ENCODE measurements at regions not wholly inside any gene's neighbourhood (a gene's known extent, or its start where the extent isn't known, plus 50 kb on each side); places are given as distances from the start of the nearest gene placed in this dataset.

DNA sequence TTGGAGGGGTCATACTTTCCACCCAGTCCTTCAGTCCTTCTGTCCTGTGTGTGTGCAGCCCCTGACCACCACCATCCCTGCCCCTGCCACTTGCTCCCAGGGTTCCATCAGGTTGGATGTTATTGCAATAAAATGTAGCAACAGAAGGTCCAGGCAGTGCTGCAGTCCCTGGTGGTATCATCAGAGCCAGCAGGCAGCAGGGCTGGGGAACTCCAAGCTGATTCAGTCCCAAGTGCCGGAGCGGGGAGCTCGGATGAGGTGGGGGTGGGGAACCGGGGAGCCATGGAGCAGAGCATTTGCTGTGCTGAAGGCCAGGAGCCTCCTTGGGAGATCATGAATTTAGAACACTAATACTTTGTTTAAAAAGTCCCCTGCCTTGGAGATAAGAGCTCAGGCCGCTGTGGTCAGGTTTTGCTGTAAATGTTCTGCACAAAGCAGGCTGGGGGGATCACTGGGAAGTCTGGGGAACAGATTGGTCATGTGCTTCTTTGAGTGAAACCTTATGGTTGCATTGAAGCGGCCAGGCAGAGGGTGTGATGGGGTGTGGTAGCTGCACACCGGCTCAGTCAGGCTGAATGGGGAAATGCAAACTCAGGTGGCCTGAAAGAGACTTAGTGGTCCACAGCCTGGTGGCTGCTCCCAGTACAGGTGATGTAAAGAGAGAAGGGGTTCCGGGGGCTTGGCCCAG lies 225.9 kb downstream of the SEC14L1 start:
- DNase-seq: peak; percentile 65

DNA sequence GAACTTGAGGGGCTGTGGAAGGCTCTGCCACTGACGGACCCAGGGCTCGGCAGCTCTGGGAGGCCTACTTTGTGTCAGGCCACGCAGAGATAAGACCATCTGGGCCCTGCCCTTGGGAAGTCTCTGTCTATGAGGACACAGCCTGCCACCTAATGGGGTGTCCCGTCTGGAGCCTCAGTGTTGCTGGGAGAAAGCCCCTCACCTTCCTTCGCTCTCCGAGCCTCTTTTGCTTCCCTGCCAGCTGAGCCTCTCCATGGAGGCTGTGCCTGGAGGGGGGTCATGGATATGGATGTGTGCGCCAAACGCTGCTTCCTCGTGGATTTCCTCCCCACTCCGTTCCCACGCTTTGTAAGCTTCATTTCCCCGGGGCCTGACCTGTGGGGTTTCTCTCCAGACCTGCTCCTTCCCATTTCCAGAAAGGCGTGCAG lies 228.8 kb downstream of the SEC14L1 start:
- DNase-seq: no peak

DNA sequence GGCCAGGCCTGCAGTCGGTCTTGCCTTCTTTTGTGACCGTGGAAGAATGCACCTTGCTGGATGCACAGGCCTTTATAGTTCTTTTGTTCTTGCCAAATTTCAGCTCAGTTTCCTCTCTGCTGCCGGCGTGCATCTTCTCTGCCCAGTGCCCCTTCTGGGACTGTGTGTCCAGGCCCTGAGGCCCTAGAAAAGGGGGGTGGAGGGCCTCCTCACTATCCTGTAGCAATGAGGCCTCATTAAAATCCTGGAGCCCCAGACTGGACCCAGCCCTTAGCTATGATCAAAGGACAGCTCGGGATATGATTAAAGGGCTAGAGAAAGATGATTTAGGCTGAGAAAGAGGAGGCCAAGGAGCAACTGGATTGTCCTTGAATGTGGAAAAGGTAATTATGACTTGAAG lies 229.8 kb downstream of the SEC14L1 start:
- DNase-seq: no peak

GRCh38 chr17:77371117-77371887 lies 230.5 kb downstream of the SEC14L1 start:
- DNase-seq: peak; percentile 79

DNA sequence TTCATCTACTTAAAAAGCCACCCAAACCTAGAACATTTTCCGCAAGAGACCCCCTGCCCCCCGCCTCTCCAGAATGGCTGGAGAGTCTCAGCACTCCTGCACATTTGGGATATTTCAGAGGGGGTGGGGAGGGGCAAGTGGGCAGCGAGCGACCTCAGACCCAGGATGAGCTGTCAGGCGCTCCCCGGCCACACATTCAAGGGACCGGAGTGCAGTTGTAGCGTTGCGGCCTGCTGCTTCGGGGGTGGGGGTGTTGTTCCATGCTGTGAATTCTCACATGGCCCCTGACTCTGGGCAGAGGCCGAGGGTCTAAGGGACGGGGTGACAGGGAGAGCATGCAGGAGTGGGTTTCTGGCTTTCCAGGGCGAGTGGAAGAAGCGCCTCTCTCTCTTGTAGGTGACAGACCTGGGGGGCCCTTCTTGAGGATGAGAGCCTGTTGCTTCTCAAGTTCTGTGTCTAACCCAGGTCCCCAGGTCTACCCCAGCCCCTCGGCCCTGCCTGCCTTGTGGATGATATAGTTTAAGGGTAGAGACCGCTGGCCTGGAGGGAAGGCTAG lies 231.2 kb downstream of the SEC14L1 start:
- DNase-seq: no peak

DNA sequence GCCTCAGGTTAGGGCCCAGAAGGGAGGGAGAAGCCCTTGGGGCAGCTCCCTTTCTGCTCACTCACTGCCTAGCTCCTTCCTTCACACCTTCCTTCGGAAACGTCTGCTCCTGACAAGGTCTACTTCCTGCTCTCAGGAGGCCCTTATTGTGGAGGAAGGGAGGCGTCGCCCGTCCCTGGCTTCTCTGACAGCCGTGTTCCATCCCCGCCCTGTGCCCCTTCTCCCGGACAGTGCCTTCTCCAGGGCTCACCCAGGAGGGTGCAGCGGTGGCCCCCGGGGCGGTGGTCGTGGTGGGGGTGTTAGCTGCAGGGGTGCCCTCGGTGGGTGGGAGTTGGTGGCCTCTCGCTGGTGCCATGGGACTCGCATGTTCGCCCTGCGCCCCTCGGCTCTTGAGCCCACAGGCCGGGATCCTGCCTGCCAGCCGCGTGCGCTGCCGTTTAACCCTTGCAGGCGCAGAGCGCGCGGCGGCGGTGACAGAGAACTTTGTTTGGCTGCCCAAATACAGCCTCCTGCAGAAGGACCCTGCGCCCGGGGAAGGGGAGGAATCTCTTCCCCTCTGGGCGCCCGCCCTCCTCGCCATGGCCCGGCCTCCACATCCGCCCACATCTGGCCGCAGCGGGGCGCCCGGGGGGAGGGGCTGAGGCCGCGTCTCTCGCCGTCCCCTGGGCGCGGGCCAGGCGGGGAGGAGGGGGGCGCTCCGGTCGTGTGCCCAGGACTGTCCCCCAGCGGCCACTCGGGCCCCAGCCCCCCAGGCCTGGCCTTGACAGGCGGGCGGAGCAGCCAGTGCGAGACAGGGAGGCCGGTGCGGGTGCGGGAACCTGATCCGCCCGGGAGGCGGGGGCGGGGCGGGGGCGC lies 231.9 kb downstream of the SEC14L1 start:
- DNase-seq: peak; percentile 85

DNA sequence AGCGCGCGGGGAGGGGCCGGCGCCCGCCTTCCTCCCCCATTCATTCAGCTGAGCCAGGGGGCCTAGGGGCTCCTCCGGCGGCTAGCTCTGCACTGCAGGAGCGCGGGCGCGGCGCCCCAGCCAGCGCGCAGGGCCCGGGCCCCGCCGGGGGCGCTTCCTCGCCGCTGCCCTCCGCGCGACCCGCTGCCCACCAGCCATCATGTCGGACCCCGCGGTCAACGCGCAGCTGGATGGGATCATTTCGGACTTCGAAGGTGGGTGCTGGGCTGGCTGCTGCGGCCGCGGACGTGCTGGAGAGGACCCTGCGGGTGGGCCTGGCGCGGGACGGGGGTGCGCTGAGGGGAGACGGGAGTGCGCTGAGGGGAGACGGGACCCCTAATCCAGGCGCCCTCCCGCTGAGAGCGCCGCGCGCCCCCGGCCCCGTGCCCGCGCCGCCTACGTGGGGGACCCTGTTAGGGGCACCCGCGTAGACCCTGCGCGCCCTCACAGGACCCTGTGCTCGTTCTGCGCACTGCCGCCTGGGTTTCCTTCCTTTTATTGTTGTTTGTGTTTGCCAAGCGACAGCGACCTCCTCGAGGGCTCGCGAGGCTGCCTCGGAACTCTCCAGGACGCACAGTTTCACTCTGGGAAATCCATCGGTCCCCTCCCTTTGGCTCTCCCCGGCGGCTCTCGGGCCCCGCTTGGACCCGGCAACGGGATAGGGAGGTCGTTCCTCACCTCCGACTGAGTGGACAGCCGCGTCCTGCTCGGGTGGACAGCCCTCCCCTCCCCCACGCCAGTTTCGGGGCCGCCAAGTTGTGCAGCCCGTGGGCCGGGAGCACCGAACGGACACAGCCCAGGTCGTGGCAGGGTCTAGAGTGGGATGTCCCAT lies 232.8 kb downstream of the SEC14L1 start:
- no peak for DNase-seq

DNA sequence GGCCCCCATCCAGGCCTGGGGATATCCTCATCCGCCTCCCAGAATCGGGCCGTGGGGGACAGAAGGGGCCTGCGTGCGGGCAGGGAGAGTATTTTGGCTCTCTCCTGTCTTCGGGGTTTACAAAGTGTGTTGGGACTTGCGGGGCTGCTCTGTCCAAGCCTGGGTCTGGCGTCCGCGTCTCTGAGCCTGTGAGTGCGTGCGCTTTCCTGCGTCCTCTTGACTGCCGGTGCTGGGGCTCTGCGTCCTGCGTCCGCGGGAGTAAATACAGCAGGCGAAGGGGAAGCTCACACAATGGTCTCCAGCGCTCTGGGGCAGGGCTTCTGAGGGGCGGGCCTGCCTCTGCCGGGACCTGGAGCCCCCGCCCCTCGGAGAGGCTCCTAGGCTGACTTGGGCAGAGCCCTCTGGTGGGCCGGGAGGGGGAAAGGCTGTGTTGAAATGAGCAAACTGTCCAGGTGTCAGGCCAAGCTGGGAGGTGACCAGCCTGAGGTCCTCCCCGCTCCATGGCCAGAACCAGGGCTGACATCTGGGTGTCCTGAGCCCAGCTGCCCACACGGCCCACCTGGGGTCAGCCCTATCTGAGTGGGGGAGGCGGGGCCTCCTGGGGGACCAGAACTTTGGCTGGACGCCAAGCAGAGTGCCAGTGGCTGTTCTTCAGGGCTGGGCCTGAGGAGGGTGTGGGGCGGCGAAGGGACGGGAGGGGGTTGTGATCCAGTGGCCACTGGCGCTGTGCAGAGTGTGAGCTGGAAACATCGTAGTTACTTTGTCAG lies 233.6 kb downstream of the SEC14L1 start:
- DNase-seq: peak; percentile 85

DNA sequence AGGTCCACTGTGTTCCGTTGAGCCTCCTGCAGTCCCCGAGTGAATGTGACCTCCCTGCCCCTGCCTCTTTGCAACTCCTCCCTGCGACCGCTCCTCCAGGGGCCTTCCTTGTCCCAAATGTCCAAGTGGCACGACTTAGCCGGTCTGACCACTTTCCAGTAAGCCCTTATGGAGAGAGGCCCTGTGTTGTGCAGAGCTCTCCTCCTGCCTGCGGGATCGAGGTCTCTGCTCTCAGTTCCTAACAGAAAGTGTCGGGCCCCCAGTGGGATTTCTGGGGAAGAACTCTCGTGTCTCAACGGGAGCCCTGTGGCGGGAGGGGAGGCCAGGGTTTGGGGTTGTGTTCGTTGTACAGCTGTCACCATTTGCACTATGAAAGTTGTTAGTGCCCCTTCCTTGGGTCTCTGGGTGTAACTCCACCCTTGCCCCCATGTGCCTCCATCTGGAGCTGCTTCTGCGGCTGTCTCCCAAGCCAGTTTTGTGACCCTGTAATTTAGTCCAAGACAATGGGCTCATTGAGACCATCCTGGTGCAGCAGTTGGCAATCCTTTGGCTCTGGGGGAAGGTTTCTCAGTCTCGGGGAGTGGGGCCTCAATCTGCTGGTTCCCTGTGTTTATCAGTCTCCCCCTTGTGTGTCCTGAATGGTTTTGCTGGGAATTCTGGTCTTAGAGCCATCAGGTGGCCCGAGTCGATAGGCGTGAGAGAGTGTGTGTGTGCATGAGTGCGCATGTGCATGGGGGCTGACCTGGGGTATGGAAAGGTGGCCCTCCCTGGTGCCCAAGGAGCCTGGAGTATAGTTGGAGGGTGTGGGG lies 234.5 kb downstream of the SEC14L1 start:
- DNase-seq: no peak

DNA sequence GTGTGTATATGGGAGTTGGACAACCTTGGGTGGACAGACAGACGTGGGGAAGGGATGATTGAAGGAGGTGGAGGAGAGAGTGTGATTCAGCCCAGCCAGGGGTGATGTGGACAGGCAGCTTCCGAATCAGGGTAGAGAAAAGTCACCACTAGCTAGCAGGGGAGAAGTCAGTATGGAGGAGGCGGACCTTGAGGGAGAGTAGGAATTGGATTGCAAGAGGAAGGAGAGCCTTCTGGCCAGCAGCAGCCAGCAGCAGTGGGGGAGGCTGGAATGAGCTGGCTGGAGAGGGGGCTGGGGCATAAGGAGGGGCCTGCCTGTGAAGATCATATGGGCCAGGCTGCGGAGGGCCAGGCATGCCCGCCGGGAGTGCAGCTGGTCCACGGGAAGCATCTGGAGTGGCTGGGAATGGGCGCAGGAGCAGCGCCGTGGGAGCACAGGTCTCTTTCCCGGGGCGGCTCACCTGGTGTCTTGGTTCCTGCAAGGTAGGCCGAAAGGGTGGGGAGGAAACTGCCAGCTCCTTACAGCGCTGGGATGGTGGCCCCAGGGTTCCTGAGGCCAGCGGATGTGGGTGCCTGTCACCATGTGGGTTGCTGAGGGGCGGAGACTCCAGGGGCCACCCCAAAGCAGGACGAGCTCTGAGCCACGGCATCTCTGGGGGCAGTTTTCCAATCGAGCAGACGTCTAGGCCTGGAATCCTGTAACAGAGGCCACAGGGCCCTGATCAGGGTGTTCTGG lies 235.3 kb downstream of the SEC14L1 start:
- peak; percentile 89 for DNase-seq

GRCh38 chr17:77376795-77377709 lies 236.3 kb downstream of the SEC14L1 start:
- DNase-seq: no peak

- no peak for DNase-seq
These were observed 237.0 kb downstream of the SEC14L1 start for GRCh38 chr17:77377710-77378235.

DNA sequence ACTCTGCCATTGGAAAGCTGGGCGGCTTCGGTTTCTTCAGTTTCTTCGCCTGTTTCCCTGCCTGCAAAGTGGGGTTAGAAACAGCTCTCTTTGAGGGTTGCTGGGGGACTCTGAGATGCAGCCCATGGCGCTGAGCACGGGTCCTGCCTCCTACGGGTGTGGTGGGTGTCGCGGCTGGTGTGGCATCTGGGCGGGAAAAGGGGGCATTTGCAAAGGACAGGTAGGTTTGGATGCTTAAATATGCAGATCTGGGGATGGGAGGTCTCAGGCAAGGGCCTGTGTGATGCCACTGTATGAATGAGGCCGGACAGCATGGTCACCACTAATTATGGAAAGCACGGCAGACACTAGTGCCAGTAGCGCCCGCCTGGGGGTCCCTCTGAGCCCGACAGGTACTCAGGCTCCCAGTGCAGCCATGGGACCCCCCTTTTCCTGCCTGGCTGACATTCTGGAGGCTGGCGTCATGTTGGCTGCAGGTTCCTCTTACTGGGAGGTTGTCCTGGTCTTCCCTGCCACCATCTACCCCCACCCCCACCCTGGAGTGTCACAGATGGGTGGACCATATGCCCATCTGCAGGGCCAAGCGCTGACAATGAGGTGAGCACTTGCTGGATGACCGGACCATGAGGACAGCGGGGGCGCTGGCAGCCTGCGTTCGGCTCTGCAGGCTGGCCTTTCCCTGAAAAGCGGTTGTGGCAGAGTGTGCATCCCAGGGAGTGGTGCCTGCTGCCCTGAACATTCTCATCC lies 237.7 kb downstream of the SEC14L1 start:
- no peak for DNase-seq

GRCh38 chr17:77379065-77379428 lies 238.3 kb downstream of the SEC14L1 start:
- no peak for DNase-seq

DNA sequence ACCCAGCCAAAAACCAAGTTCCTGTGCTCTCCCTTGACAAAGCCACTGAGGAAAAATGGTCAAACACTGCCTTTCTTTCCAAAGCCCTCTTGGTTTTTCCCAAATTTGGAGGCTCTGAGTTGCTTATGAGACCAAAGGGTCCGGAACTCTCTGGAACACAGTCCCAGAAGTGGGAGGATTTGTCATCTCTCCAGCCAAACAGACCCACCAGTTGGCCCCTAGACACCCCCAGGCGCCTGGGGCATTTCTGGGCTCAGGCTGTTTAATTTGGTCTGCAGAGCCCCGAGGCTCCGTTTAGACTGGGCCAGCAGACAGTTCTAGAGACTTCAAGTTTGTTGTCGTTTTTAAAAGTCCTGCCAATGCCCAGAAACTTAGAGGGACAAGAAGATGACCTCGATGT lies 239.1 kb downstream of the SEC14L1 start:
- DNase-seq: no peak

DNA sequence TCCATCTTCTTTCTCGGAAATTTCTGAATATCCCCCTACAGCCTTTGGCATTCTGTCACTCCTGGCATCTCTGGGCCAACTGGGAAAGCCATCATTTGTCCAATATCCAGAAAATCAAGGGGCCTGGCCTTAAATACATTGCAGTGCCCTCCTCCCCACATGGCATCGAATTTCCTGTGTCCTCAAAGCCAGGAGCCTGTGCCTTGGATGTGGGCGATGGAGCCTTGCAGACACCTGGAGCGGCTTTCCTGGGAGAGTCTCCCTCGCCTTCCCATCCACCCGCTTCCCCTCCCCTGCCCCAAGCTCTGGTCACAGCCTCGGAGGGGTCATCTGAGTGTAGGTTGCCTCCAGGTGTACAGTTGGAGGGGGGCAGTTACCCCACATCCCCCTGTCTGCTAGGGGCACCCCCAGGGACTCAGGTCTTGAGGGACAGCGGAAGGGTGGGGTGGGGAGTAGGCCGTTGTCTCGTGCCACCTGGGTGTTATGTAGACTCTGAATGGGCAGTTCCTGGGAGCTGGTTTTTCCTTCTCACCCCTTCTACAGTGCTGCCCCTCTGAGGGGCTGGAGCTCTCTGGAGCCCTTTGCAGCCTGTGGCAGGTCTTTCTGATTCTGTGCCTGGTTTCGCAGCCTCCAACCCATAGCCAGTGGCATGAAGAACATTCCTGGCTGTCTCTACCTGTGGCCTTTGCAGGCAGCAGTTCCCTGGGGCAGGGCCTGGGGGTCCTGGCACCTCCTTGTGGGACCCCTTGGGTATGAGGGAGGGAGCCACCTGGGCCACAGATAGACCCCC lies 239.8 kb downstream of the SEC14L1 start:
- DNase-seq: no peak

DNA sequence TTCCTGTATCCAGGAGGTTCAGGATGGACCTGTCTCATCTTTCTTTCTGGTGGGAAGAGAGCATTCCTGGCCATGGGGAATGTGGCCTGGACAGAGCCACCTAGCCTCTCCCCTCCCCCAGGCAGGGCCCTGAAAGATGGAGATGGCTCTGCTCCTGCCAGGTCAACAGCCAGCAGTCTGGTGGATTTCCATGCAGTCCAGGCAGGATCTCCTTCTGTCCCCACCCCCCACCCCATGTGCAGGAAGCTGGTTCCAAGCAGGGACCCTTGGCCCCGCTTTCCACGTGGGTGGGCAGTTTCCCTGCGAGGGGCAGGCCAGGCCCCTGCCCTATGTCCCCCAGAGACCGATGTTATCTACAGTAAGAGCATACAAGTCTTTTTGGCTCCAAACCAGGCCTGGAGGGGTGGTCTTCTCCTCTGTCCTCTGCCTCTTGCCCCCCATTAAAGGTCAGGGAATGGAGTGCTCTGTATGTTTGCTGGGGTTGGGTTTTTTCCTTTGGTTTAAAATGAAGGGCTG lies 240.5 kb downstream of the SEC14L1 start:
- no peak for DNase-seq
